ENCODE measurements at regions not wholly inside any gene's neighbourhood (a gene's known extent, or its start where the extent isn't known, plus 50 kb on each side); places are given as distances from the start of the nearest gene placed in this dataset.

DNA sequence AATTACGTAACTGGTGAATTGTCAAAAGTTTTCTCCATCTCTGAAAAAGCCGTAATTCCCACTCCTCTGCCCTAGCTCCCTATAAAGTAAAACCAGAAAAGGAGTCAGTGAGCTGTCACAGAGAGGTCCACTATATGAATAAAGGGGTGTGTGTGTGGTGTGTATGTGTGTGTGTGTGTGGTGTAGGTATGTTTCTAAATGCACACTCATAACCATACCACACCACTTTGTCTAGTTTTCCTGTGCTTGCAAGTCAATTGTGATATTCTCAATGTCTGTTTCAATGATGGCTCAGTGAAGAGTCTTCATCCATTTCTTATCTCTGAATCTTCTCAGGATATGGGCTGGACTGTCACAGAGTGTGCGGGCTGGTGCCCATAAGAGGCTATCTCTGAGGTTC is 54.8 kb upstream of the CCDC68 start:
- no peak overlapping the region for H2AFZ ChIP-seq (ENCODE audit: low read length)
- CTCF ChIA-PET: no interaction called here
- ATAC-seq: no peak

DNA sequence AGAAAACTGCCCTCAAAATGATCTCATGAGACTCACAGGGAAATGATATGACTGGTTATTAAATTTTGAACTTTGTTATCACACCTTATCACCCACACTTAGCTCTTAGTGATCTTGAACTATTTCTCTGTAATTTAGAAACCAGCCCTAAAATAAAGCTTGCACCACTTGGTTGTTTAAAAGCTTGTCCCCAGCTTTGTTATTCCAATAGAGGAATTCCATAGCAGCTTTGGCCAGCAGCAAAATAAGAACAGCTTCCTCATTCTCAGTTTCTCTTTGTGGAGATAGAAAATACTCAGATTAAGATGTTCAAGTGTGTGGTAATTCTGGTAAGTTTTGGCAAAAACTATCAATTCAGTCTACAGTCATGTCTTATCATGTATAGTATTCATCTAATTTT is 54.4 kb upstream of the CCDC68 start:
- CTCF ChIA-PET: no interaction called here
- Histone ChIP-seq H2AFZ (ENCODE audit: low read length) (no peak overlapping the region), H3K36me3 (ENCODE audit: low read depth, low read length) (no peaks in the 10 kb centered on the region), H3K79me2 (ENCODE audit: low read length) (no peaks in the 10 kb centered on the region), H3K9me2 (replicated peaks; ENCODE audit: low read length) (no peaks in the 10 kb centered on the region), H3K9ac (ENCODE audit: low read length) (no peak overlapping the region), H3K4me1 (ENCODE audit: insufficient read depth, low read length) (peaks cover 7% of the 10 kb centered on the region), H3K27me3 (ENCODE audit: low read length) (no peaks in the 10 kb centered on the region), H3K9me3 (ENCODE audit: low read length) (no peaks in the 10 kb centered on the region), H3K27ac (ENCODE audit: low read length) (no peak overlapping the region), H3F3A (ENCODE audit: low read length, unreplicated experiment) (no peaks in the 10 kb centered on the region), H3K4me3 (ENCODE audit: low read length) (no peak overlapping the region), H4K20me1 (ENCODE audit: low read length) (no peaks in the 10 kb centered on the region), H3K4me2 (ENCODE audit: low read length) (no peak overlapping the region)
- TF ChIP-seq, protein P1, sequence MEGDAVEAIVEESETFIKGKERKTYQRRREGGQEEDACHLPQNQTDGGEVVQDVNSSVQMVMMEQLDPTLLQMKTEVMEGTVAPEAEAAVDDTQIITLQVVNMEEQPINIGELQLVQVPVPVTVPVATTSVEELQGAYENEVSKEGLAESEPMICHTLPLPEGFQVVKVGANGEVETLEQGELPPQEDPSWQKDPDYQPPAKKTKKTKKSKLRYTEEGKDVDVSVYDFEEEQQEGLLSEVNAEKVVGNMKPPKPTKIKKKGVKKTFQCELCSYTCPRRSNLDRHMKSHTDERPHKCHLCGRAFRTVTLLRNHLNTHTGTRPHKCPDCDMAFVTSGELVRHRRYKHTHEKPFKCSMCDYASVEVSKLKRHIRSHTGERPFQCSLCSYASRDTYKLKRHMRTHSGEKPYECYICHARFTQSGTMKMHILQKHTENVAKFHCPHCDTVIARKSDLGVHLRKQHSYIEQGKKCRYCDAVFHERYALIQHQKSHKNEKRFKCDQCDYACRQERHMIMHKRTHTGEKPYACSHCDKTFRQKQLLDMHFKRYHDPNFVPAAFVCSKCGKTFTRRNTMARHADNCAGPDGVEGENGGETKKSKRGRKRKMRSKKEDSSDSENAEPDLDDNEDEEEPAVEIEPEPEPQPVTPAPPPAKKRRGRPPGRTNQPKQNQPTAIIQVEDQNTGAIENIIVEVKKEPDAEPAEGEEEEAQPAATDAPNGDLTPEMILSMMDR (conservative IDR thresholded peaks at IDR 0.05; ENCODE audit: low read depth, low read length): no peak
- TF ChIP-seq EZH2 (IDR thresholded peaks at IDR 0.05; ENCODE audit: low read length, unreplicated experiment): no peak
- no peak for TF ChIP-seq EZH2phosphoT487 (IDR thresholded peaks at IDR 0.05; ENCODE audit: borderline replicate concordance, low read length)
- DNase-seq (no peak), ATAC-seq (no peak)
- intact Hi-C loops (cut with micrococcal nuclease): no loop called here
- no TSS peak for BruUV-seq (replicated peaks)
- POLR2A ChIA-PET (ENCODE audit: unreplicated experiment): no interaction called here

More for the DNA sequence above, 54.8 kb upstream of the CCDC68 start:
- no peaks in the 10 kb centered on the region for H3K79me2 ChIP-seq (ENCODE audit: low read length)
- no peaks in the 10 kb centered on the region for H3F3A ChIP-seq (ENCODE audit: low read length, unreplicated experiment)
- H3K4me3 ChIP-seq (ENCODE audit: low read length): no peak overlapping the region
- DNase-seq: no peak
- H3K9ac ChIP-seq (ENCODE audit: low read length): no peak overlapping the region
- intact Hi-C loops (cut with micrococcal nuclease): no loop called here
- no peaks in the 10 kb centered on the region for H4K20me1 ChIP-seq (ENCODE audit: low read length)
- H3K9me2 ChIP-seq (replicated peaks; ENCODE audit: low read length): no peaks in the 10 kb centered on the region
- POLR2A ChIA-PET (ENCODE audit: unreplicated experiment): no interaction called here
- no TSS peak for BruUV-seq (replicated peaks)
- no peak overlapping the region for H3K27ac ChIP-seq (ENCODE audit: low read length)
- H3K4me1 ChIP-seq (ENCODE audit: insufficient read depth, low read length): peaks cover 9% of the 10 kb centered on the region
- H3K27me3 ChIP-seq (ENCODE audit: low read length): no peaks in the 10 kb centered on the region
- H3K36me3 ChIP-seq (ENCODE audit: low read depth, low read length): no peaks in the 10 kb centered on the region
- H3K9me3 ChIP-seq (ENCODE audit: low read length): no peaks in the 10 kb centered on the region
- TF ChIP-seq, protein P1 (conservative IDR thresholded peaks at IDR 0.05; ENCODE audit: low read depth, low read length): no peak
- TF ChIP-seq EZH2 (IDR thresholded peaks at IDR 0.05; ENCODE audit: low read length, unreplicated experiment) (no peak), EZH2phosphoT487 (IDR thresholded peaks at IDR 0.05; ENCODE audit: borderline replicate concordance, low read length) (no peak)
- H3K4me2 ChIP-seq (ENCODE audit: low read length): no peak overlapping the region

DNA sequence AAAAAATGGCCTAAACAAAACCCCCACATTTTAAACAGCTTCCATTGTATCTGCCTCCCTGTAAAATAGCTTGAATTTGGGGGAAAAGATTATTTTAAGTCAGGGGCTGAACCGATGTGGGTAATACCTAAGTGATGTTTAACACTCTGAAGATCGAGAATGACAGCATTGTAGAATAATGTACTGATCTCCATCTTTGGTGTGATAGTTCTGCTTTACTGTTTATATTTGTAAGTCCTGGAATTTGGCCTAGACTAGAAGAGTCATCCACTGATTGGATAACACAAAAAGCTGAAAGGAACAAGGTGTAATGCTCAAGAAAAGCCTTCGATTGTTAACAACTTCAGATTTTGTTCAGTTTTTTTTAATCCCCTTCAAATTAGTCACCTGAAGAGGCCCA is 53.8 kb upstream of the CCDC68 start:
- ChIA-PET POLR2A (ENCODE audit: unreplicated experiment) (no interaction called here), CTCF (no interaction called here)
- Histone ChIP-seq H3K27me3 (ENCODE audit: low read length) (no peaks in the 10 kb centered on the region), H3K36me3 (ENCODE audit: low read depth, low read length) (no peaks in the 10 kb centered on the region), H3F3A (ENCODE audit: low read length, unreplicated experiment) (no peaks in the 10 kb centered on the region), H3K79me2 (ENCODE audit: low read length) (no peaks in the 10 kb centered on the region), H3K9ac (ENCODE audit: low read length) (no peak overlapping the region), H3K27ac (ENCODE audit: low read length) (no peak overlapping the region), H3K4me2 (ENCODE audit: low read length) (no peak overlapping the region), H3K9me3 (ENCODE audit: low read length) (no peaks in the 10 kb centered on the region), H3K4me3 (ENCODE audit: low read length) (no peak overlapping the region), H2AFZ (ENCODE audit: low read length) (no peak overlapping the region), H4K20me1 (ENCODE audit: low read length) (no peaks in the 10 kb centered on the region), H3K9me2 (replicated peaks; ENCODE audit: low read length) (no peaks in the 10 kb centered on the region), H3K4me1 (ENCODE audit: insufficient read depth, low read length) (peaks cover 1% of the 10 kb centered on the region; the same call in 1 of the 2 replicates)
- ATAC-seq (no peak), DNase-seq (no peak)
- intact Hi-C loops (cut with micrococcal nuclease): no loop called here
- BruUV-seq (replicated peaks): no TSS peak
- no peak for TF ChIP-seq EZH2 (IDR thresholded peaks at IDR 0.05; ENCODE audit: low read length, unreplicated experiment)
- TF ChIP-seq EZH2phosphoT487 (IDR thresholded peaks at IDR 0.05; ENCODE audit: borderline replicate concordance, low read length): no peak
- TF ChIP-seq, protein P1 (conservative IDR thresholded peaks at IDR 0.05; ENCODE audit: low read depth, low read length): no peak
